ENCODE measurements at regions not wholly inside any gene's neighbourhood (a gene's known extent, or its start where the extent isn't known, plus 50 kb on each side); places are given as distances from the start of the nearest gene placed in this dataset.

DNA sequence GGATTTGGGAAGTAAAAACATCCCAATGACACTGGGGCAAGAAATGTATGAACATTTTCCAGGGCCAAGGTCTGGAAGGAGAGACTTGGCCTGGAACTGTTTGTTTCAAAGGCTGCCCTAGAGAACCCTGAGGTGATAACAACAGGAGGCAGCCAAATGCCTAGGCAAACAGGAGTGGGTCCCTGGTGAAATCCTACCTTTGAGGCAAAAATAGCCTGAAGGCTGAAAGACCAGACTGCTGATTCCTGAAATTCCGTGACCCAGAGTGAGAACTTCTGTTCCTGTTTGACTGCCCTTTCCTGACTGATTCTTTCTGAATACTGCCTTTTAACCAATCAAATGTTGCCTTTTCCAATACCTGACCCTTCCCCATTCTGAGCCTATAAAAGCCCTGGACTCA lies 196.4 kb downstream of the NSUN3 start:
- DNase-seq, result no peak

GRCh38 chr3:94269763-94270162 lies 206.9 kb downstream of the NSUN3 start:
- DNase-seq, result no peak

- no peak for DNase-seq
Observed at GRCh38 chr3:94272016-94272415, 209.2 kb downstream of the NSUN3 start.

DNA sequence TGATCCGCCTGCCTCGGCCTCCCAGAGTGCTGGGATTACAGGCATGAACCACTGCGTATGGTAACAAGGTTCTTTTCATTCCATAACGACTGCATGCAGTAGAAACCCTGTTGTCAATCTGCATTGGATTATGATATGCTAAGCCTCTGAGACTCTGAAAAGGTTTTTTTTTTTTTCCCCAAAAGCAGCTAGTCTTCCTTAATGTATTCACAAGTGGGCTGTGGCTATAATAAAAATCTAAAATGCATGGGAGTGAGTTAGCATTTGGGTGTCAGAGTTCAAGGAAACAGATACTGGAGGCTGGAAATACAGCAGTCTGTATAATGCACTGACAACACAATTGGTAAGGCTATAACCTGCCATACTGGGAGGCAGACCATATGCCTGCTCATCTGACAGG lies 218.1 kb downstream of the NSUN3 start:
- no peak for DNase-seq

DNA sequence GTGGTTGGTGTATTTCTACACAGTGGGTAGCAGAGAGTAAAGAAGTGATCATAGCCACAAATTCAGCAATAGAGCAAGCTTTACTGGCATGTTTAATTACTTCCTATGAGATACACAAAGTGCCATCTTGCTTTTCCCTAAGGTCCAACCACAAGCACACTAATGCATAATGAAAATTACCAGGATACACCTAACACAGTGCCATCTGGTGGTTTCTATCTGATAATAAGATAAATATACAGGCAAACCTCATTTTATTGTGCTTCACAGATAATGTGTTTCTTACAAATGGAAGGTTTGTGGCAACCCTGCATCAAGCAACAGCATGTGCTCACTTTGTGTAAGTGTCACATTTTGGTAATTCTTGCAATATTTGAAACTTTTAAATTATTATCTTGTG lies 223.0 kb downstream of the NSUN3 start:
- DNase-seq, result no peak

- DNase-seq, result no peak
Observed at GRCh38 chr3:94291686-94292085, 228.8 kb downstream of the NSUN3 start.

DNA sequence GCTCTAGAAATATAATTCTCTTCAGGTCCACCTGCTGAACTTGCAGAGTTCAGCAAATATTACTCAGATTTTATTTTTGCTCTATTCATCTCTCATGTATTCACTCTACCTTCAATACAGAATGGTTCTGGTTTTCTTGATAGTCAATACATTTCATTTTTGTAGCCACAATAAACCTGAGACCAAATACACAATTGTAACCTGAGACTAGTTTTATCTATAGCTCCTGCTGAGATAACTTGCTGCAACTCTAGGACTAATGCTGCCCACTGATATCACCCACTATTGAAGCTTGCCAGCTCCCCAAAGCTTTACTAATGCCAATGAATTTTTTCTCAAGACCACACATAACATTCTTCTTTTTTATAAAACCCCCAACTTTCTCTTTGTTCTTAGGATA lies 229.3 kb downstream of the NSUN3 start:
- no peak for DNase-seq

DNA sequence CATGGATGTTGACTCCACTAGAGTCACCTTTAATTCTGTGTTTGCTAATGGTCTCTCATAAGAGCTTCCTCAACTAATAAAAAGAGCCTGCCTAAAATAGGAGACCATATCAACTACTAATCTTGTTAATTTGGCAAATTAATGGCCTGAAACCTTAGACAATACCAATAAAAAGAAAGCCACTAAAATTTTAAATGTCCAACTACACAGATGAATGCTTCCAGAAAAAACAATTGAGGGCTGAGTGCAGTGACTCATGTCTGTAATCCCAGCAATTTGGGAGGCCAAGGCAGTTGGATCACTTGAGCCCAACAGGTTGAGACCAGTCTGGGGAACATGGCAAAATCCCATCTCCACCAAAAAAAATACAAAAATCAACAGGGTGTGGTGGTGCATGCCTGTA lies 230.9 kb downstream of the NSUN3 start:
- no peak for DNase-seq

GRCh38 chr3:94294806-94295205 lies 231.9 kb downstream of the NSUN3 start:
- DNase-seq, result no peak

DNA sequence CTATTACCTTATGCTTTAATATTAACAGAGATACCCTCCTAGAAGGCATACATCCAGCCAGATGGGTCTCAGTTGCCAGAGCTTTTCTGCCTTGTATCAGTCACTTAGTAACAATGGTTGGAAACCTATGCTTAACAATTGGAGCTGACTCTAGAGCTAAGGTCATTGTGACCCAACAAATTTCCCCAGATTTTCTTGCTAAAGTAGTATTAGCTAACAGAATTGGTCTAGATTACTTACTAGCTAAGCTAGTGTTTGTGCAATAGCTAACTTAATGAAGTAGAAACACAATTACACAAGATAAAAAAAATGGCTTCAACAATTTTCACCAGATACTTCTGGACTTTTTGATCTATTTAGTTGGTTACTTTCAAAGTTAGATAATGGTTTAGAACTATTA lies 236.9 kb downstream of the NSUN3 start:
- no peak for DNase-seq

GRCh38 chr3:94301366-94301765 lies 238.5 kb downstream of the NSUN3 start:
- DNase-seq, result no peak

DNA sequence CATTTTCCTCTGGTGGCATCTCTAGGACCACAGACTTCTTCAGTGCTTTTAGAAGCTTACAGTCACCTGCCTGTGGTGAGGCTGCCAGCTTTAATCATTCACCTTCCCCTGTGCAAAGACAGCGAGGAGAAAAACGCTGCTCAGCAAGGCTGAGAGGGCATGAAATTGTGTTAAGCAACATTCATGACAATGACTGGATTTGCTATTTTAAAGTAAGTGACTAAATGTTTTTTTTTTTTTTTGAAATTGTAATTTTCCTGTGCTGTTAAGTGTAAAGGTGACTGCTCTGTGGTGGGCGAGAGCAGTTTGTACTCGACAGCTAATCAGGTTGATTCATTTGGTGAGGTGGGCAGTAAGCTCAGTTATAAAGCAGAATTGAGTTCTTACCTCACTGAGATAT lies 240.4 kb downstream of the NSUN3 start:
- DNase-seq, result no peak

DNA sequence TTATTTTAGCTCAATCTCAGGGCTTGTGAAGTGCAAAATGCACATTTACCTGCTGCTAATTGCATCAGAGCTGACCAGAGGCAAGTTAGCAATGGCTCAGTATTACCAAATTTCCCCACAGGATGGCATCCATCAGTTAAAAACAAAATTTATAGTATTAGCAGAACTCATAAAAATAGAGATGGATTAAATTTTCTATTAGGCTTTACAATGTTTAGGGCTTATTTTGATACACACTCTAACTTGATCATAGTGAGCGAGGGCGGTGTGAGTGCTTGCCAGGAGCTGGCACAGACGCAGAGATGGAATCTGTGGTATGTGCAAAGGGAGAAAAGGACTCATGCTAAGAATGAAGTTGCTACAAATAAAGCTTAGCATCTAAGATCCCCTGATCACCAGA lies 241.0 kb downstream of the NSUN3 start:
- no peak for DNase-seq

- DNase-seq, result no peak
Observed at GRCh38 chr3:94304954-94305353, 242.1 kb downstream of the NSUN3 start.

GRCh38 chr3:94305835-94306611 lies 243.2 kb downstream of the NSUN3 start:
- no peak for DNase-seq

- DNase-seq, result no peak
Observed at GRCh38 chr3:94307588-94307987, 244.7 kb downstream of the NSUN3 start.

- no peak for DNase-seq
Observed at GRCh38 chr3:94308767-94309166, 245.9 kb downstream of the NSUN3 start.

GRCh38 chr3:94310341-94311135 lies 247.7 kb downstream of the NSUN3 start:
- DNase-seq, result no peak

- DNase-seq, result no peak
Observed at GRCh38 chr3:94311651-94312050, 248.8 kb downstream of the NSUN3 start.

GRCh38 chr3:94314218-94314883 lies 251.5 kb downstream of the NSUN3 start:
- DNase-seq, result no peak

- DNase-seq, result no peak
Observed at GRCh38 chr3:94317017-94317416, 254.2 kb downstream of the NSUN3 start.

DNA sequence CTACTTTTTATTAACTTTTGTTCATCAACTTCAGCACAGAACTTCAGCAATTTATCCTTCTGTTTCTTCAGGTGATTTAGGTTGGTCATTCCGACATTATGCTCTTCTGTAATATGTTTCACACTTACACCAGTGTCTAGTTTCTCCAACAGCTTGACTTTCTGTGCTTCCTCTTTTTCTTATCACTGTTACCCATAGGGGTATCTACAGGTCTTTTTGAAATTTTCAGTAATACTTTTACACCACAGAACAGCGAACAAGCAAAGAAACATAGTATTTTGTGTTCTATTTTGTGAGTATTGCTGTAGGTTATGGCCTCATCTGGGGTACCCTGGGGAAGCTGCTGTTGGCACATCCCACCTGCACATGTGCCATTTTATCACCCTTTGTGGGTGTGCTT lies 260.7 kb downstream of the NSUN3 start:
- DNase-seq, result no peak

- DNase-seq, result no peak
Observed at GRCh38 chr3:94331831-94332230, 269.0 kb downstream of the NSUN3 start.
